ENCODE measurements at regions not wholly inside any gene's neighbourhood (a gene's known extent, or its start where the extent isn't known, plus 50 kb on each side); places are given as distances from the start of the nearest gene placed in this dataset.

DNA sequence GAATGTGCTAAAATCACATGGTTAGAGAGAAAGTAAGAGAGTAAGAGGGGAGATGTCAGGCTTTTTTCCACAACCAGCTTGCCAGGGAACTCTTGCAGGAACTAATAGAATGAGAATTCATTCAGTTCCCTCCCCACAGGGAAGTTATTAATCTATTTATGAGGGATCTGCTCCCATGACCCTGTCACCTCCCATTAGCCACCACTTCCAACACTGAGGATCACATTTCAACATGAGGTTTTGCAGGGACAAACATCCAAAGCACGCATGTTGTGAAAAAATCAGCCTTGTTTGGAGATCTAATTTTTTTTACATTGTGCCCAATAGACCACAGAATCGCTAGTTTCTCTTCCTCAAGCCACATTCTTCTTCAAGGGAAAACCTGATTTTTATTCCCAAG, 904.0 kb downstream of the TBL1XR1 start:
- no peak overlapping the region for H3K27ac Mint-ChIP-seq
- H3K9me3 Mint-ChIP-seq: peaks cover 0 to 6% (median 3%) of the 10 kb centered on the region in 7 donors
- no peak overlapping the region for H2AFZ ChIP-seq (ENCODE audit: insufficient read depth, low read depth, low read length, poor library complexity, severe bottlenecking)
- H3K79me2 ChIP-seq (ENCODE audit: insufficient read depth, low read length): no peaks in the 10 kb centered on the region
- no peaks in the 10 kb centered on the region for H4K20me1 ChIP-seq (ENCODE audit: insufficient read depth, low read length)
- no peaks in the 10 kb centered on the region for H3K4me1 ChIP-seq (ENCODE audit: control insufficient read depth in 1 of 2, insufficient read depth in 2 of 2, low read length in 2 of 2)
- no peaks in the 10 kb centered on the region for H3K36me3 ChIP-seq (replicated peaks in 1 of 2; ENCODE audit: control insufficient read depth in 1 of 2, insufficient read depth in 2 of 2, low read length in 2 of 2)
- H3K4me3 Mint-ChIP-seq: no peak overlapping the region
- 80% methylated on average over 1 of the region's 2 CpGs for WGBS (ENCODE audit: insufficient coverage)
- H3K4me3 ChIP-seq (replicated peaks in 1 of 3; ENCODE audit: low read depth in 2 of 3, low read length in 3 of 3): no peak overlapping the region
- peaks cover 1 to 6% of the 10 kb centered on the region in 2 donors for H3K9me3 ChIP-seq (replicated peaks in 1 of 2; ENCODE audit: control insufficient read depth in 1 of 2, insufficient read depth in 1 of 2, low read length in 2 of 2)
- H3K27me3 Mint-ChIP-seq (ENCODE audit: low read depth in 3 of 3): no peaks in the 10 kb centered on the region
- no peak overlapping the region for H3K4me2 ChIP-seq (replicated peaks; ENCODE audit: extremely low read depth, low read length, poor library complexity, severe bottlenecking)
- H3K36me3 Mint-ChIP-seq: no peaks in the 10 kb centered on the region
- no peak for DNase-seq
- intact Hi-C loops (cut with micrococcal nuclease): no loop called here
- no peaks in the 10 kb centered on the region for H3K4me1 Mint-ChIP-seq
- H3K9ac ChIP-seq (ENCODE audit: insufficient read depth, low read length, poor library complexity, severe bottlenecking): no peak overlapping the region
- TF ChIP-seq, protein P1, sequence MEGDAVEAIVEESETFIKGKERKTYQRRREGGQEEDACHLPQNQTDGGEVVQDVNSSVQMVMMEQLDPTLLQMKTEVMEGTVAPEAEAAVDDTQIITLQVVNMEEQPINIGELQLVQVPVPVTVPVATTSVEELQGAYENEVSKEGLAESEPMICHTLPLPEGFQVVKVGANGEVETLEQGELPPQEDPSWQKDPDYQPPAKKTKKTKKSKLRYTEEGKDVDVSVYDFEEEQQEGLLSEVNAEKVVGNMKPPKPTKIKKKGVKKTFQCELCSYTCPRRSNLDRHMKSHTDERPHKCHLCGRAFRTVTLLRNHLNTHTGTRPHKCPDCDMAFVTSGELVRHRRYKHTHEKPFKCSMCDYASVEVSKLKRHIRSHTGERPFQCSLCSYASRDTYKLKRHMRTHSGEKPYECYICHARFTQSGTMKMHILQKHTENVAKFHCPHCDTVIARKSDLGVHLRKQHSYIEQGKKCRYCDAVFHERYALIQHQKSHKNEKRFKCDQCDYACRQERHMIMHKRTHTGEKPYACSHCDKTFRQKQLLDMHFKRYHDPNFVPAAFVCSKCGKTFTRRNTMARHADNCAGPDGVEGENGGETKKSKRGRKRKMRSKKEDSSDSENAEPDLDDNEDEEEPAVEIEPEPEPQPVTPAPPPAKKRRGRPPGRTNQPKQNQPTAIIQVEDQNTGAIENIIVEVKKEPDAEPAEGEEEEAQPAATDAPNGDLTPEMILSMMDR (IDR thresholded peaks at IDR 0.05): no peak
- no peak overlapping the region for H3K27ac ChIP-seq (ENCODE audit: low read depth in 1 of 2, low read length in 2 of 2)
- no peaks in the 10 kb centered on the region for H3K27me3 ChIP-seq (ENCODE audit: control insufficient read depth in 2 of 2, insufficient read depth in 2 of 2, low read length in 2 of 2)

DNA sequence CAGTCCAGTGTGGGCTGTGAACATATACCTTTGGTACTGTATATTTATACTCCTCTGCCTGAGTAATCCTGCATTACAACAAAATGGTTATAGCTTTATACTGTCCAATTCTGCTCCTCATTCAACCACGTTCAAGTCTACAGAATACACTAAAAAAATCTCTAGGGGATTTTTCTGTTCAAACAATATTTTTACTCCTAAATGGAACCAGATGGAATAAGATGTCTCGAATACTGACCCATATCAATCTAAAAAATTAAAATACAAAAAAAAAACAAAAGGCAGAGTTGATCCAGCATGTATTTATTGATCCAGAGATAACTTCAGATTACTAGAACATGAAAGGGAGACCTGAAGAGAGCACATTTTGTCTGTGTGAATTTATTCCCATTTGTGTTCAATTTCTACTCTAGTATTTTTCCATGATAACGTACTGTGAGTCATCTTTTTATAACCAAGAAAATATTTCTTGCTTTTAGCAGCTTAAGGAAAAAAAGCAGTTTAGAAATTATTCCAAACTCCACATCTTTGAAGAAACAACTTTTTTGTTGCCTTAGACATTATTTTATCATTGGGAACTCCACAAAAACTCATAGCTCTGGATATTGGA, 910.7 kb downstream of the TBL1XR1 start:
- H3K9me3 ChIP-seq (replicated peaks in 1 of 2; ENCODE audit: control insufficient read depth in 1 of 2, insufficient read depth in 1 of 2, low read length in 2 of 2): peaks cover 0 to 8% of the 10 kb centered on the region in 2 donors
- no peak overlapping the region for H3K4me2 ChIP-seq (replicated peaks; ENCODE audit: extremely low read depth, low read length, poor library complexity, severe bottlenecking)
- TF ChIP-seq, protein P1 (IDR thresholded peaks at IDR 0.05): no peak
- no CpG with 5 or more reads among the region's 3 CpGs for WGBS (ENCODE audit: insufficient coverage)
- no peaks in the 10 kb centered on the region for H3K27me3 ChIP-seq (ENCODE audit: control insufficient read depth in 2 of 2, insufficient read depth in 2 of 2, low read length in 2 of 2)
- H3K27me3 Mint-ChIP-seq (ENCODE audit: low read depth in 3 of 3): no peaks in the 10 kb centered on the region
- no peak for DNase-seq
- H3K4me1 Mint-ChIP-seq: no peaks in the 10 kb centered on the region
- no peaks in the 10 kb centered on the region for H3K79me2 ChIP-seq (ENCODE audit: insufficient read depth, low read length)
- H2AFZ ChIP-seq (ENCODE audit: insufficient read depth, low read depth, low read length, poor library complexity, severe bottlenecking): no peak overlapping the region
- no peaks in the 10 kb centered on the region for H4K20me1 ChIP-seq (ENCODE audit: insufficient read depth, low read length)
- H3K4me3 Mint-ChIP-seq: no peak overlapping the region
- H3K36me3 Mint-ChIP-seq: no peaks in the 10 kb centered on the region
- no peaks in the 10 kb centered on the region for H3K4me1 ChIP-seq (ENCODE audit: control insufficient read depth in 1 of 2, insufficient read depth in 2 of 2, low read length in 2 of 2)
- intact Hi-C loops (cut with micrococcal nuclease): no loop called here
- no peak overlapping the region for H3K4me3 ChIP-seq (replicated peaks in 1 of 3; ENCODE audit: low read depth in 2 of 3, low read length in 3 of 3)
- no peaks in the 10 kb centered on the region for H3K36me3 ChIP-seq (replicated peaks in 1 of 2; ENCODE audit: control insufficient read depth in 1 of 2, insufficient read depth in 2 of 2, low read length in 2 of 2)
- no peak overlapping the region for H3K27ac ChIP-seq (ENCODE audit: low read depth in 1 of 2, low read length in 2 of 2)
- H3K27ac Mint-ChIP-seq: no peak overlapping the region
- no peak overlapping the region for H3K9ac ChIP-seq (ENCODE audit: insufficient read depth, low read length, poor library complexity, severe bottlenecking)
- peaks cover 0 to 5% (median 2%) of the 10 kb centered on the region in 7 donors for H3K9me3 Mint-ChIP-seq
